NCI-H2227 (cell line): ENCODE measurements at regions not wholly inside any gene's neighbourhood (a gene's known extent, or its start where the extent isn't known, plus 50 kb on each side); places are given as distances from the start of the nearest gene placed in this dataset.
A peak's percentile ranks its signal among the peaks of the same experiment; 100 is the strongest.
"Not testable (repeated sequence)": the region's sequence is repeated elsewhere in the genome, so short reads cannot be mapped to it uniquely, and the experiment has no call there.

ENCODE experiments used
- DNase-seq: peaks from one replicate; lab custom pipeline; 2025; ENCODE audit not compliant: unreplicated experiment; lab: John Stamatoyannopoulos, UW

DNA sequence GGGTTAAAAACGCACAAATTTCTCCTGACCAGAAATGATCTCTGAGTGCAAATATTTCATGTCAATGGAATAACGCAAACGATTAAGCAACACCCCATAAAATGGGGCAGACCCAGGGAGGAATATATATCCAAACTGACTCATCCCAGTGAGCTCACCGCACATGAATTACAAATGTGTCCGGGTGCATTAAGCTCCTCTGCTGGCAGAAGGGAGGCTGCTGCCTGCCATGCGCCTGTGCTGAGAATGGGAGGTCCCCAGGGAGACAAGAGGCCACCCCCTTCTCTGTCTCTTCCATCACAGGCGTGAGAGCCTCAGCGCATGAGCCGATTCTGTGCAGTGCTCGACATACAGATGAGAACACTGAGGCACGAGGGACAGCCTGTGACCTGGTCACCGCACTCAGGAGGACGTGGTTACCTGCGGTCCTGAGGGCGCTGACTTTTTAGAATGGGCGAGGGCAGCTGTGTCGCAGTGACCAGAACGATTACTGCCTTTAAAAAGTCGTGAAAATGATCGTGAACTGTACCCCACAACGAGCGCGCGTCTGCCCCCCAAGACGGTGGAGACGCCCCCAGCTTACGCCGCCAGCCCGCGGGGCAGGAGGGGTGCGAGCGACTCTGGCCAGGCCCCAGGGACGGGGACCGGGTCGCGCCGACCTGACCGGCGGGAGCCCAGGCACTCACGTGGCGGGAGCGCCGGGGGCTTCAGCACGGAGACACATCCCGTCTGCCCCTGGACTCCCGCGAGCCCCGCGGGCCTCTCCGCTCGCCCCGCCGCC, 188.5 kb downstream of the ADRA2C start:
- DNase-seq = peak; percentile 60

- peak; percentile 95 for DNase-seq
Measured at GRCh38 chr4:3955321-3956164, 189.4 kb downstream of the ADRA2C start.

DNA sequence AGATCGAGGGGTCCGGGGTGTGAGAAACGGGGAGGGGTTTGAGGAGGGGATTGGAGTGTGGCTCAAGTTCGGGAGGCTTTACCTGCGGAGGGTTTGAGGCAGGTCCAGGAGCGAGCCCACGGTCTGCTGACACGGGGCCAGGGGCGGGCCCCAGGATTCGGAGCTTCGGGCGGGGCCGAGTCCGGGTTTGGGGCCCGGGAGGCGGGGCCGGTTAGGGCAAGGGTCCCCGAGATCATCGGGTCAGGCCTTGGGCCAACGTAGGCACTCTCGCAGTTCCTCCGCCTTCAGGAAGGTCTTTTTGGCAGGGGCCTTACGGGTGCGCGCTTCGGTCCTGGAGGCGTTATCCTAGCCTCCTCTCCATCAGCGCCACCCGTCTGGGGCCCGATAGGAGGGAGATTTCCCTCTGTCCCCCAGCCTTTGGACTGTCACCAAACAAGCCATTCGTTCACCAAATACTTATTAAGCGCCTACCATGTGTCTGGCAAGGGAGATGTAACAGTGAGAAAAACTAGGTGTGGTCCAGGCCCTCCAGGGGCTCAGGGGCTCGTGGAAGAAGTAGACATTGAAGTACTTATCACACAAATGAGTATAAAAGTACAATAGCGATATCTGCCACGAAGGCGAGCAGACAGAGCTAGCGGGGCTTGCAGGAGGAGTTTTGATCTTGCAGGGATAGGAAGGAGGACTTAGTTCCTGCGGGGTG, 190.1 kb downstream of the ADRA2C start:
- DNase-seq = not testable (repeated sequence)

- DNase-seq = not testable (repeated sequence)
Measured at GRCh38 chr4:3961091-3961672, 195.0 kb downstream of the ADRA2C start.

GRCh38 chr4:3964572-3965278, 198.5 kb downstream of the ADRA2C start:
- not testable (repeated sequence) for DNase-seq

- not testable (repeated sequence) for DNase-seq
Measured at GRCh38 chr4:3967204-3967603, 201.0 kb downstream of the ADRA2C start.

DNA sequence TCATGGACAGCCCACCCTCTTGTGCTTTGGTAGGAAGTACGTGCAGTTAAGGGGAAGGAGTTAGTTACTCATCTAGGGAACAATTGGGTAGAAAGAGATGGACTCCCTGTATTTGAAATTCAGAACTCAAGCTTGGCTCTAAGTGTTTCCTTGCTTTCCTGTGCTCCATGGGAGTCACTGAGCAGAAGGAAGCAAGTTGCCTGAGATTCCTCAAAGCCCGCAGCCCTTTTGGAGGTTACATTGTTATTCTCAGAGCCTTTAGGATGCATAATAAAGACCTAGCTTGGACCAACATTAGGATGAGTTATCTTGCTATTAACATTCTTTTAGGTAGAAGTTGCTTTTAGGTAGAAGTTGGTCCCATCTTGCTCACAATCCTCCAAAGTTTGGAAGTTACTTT, 206.4 kb downstream of the ADRA2C start:
- DNase-seq = not testable (repeated sequence)

- not testable (repeated sequence) for DNase-seq
Measured at GRCh38 chr4:3973581-3974200, 207.5 kb downstream of the ADRA2C start.

DNA sequence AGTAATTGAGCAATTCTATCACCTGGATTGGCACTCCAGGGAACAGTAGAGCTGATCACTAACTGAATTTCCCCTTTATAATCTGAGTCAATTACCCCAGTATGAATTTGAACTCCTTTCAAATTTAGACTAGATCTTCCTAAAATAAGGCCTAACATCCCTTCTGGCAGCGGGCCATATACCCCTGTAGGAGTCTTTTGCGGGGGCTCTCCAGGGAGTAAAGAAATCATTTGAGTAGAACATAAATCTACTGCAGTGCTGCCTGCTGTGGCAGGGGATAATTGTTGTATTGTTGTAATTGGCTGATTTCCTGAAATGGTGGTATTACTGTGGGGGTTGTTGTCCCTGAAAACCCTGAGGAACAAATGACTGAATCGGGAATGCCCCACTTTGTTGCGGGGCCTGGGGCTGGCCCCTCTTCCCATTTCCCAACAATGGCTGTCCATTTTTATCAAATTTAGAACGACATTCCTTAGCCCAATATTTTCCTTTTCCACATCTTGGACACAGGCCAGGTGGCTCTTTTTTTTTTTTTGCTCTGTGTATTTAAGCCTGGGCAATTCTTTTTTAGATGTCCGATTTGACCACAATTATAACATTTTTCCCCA, 217.4 kb downstream of the ADRA2C start:
- peak; percentile 19 for DNase-seq

- not testable (repeated sequence) for DNase-seq
Measured at GRCh38 chr4:3984796-3985195, 218.6 kb downstream of the ADRA2C start.

DNA sequence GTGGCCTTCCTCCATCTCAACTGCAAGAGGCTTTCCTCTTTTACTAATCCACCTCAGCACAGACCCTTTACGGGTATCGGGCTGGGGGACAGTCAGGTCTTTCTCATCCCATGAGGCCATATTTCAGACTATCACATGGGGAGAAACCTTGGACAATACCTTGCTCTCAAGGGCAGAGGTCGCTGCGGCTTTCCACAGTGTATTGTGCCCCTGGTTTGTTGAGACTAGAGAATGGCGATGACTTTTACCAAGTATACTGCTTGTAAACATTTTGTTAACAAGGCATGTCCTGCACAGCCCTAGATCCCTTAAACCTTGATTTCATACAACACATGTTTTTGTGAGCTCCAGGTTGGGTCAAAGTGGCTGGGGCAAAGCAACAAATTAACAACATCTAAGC, 220.2 kb downstream of the ADRA2C start:
- DNase-seq = not testable (repeated sequence)

GRCh38 chr4:3997386-3997785, 229.3 kb downstream of the OTOP1 start:
- DNase-seq = not testable (repeated sequence)

GRCh38 chr4:4004036-4004435, 222.7 kb downstream of the OTOP1 start:
- not testable (repeated sequence) for DNase-seq

DNA sequence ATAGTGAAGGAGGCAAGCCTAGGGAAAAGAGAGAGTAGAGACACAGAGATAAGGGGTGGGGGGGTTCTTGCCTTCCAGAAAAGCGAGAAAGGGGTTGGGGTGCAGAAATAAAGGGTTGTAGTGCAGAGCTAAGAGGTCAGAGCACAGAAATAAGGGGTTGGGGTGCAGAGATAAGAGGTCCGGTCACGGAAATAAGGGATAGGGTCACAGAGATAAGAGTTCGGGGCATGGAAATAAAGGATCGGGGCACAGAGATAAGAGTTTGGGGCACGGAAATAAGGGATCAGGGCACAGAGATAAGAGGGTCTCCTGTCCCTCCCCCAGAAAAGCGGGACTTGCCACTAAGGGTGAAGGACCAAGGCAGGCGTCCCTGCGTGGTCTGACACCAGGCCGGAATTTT, 222.0 kb downstream of the OTOP1 start:
- DNase-seq = not testable (repeated sequence)

- not testable (repeated sequence) for DNase-seq
Measured at GRCh38 chr4:4006356-4006755, 220.4 kb downstream of the OTOP1 start.

GRCh38 chr4:4019071-4019470, 207.7 kb downstream of the OTOP1 start:
- DNase-seq = peak; percentile 16

- not testable (repeated sequence) for DNase-seq
Measured at GRCh38 chr4:4021161-4021560, 205.6 kb downstream of the OTOP1 start.

- not testable (repeated sequence) for DNase-seq
Measured at GRCh38 chr4:4026708-4027107, 200.0 kb downstream of the OTOP1 start.

DNA sequence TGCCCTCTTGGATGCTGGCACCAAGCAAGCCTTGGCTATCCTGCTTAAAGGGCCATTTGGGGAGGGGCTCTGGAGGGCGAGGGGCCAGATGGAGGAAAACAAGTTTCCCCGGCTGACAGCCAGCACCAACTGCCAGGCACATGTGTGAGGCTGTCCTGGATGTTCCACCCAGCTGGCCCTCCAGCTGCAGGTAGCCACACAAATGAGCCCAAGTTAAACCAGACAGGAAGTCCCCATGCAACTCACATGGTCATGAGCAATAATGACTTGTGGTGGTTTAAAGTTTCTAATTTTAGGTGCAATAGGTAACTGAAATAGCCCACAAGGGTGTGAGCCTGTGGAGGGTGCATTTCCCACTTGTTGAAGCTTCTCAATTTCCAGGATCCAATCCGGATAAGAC, 198.0 kb downstream of the OTOP1 start:
- DNase-seq = not testable (repeated sequence)
